SKM-1 treated with dmso at 0.1 percent for 144 hours (cell line): ENCODE measurements at regions not wholly inside any gene's neighbourhood (a gene's known extent, or its start where the extent isn't known, plus 50 kb on each side); places are given as distances from the start of the nearest gene placed in this dataset.
A peak's percentile ranks its signal among the peaks of the same experiment; 100 is the strongest.
"Not testable (repeated sequence)": the region's sequence is repeated elsewhere in the genome, so short reads cannot be mapped to it uniquely, and the experiment has no call there.

Experiments used
- DNase-seq: peaks from one replicate; lab custom pipeline; 2025; ENCODE audit not compliant: unreplicated experiment; lab: John Stamatoyannopoulos, UW

DNA sequence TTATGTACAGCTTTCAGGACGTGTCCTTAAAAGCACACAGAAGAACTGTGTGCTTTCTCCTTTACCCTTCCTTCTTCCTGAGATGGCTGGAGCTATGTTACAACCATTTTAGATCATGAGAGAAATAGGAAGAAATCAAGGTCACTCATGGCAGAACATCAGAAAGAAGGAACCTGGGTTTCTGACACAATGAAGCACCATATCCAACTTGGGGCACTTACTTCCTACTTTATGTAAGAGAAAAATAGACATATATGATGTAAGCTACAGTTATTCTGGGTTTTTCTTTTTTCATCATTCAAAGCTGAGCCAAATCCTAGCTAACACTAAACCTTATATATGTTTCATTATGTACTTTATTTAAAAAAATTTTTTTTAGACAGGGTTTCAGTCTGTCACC is 79.5 kb downstream of the FAM161A start:
- peak; percentile 74 for DNase-seq

DNA sequence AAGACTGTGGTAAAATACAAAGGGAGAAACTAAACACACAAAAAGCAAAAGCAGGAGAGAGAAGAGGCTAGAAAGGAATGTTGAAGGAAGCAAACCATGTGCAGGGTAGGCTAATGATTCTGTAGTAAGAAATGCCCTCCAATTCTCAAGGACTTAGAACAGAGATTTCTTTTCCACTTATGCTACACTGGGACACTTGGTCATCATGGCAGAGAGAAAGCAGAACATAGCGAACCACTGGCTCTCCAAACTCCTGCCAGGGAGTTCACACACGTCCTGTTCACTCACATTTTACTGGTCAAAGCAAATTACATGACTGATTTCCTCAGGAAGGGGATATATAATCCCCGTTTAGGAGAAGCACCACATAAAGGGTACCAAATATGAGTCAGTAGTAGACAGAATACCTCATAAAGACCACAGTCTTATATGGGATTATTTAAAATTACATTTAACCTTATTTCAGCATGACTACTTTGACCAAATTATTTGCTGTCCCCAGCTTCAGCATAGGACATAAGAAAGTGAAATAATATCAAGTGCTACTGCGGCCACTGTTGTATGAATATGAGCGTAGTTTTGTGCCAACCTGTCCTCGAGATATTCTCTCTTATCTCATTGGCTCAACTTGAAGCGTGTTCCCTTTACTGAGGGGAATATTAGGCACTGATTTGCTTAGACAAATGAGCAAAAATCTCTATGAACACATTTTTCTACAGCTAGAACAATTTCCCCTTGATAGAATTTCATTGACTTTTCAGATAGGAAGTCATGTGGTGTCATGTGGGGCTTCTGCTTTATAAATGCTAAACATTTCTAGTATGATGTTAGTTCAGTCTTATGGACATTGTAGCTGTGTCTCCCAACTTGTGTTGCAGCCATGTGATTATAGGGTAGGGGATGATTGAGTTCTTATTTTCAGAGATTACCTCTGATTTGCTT is 81.7 kb downstream of the FAM161A start:
- DNase-seq, result no peak

- no peak for DNase-seq
These were observed 83.1 kb downstream of the FAM161A start for GRCh38 chr2:61770746-61771145.

- DNase-seq, result no peak
These were observed 83.6 kb downstream of the FAM161A start for GRCh38 chr2:61770298-61770697.

GRCh38 chr2:61769093-61769675 is 84.7 kb downstream of the FAM161A start:
- no peak for DNase-seq

- peak; percentile 97 for DNase-seq
These were observed 89.6 kb downstream of the FAM161A start for GRCh38 chr2:61764035-61764800.

DNA sequence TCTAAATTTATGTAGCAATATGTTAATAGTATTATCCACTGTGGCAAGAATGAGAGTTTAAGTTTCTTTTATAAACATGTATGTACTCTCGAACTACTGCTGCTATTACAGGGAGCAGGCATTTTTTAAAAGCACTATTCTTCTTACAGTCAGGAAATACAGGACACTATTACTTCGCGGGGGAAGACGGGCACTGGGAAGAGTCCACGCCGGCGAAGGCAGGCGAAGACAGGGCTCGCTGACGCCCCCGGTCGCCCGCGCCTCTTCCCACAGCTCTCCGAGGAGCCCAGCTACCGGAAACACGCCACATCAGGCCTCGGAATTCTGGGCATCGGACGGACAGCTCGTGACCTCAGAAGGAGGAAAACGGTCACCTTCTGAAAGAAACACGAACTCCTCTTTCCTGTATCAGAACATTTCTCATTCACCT is 90.2 kb downstream of the FAM161A start:
- peak; percentile 59 for DNase-seq

DNA sequence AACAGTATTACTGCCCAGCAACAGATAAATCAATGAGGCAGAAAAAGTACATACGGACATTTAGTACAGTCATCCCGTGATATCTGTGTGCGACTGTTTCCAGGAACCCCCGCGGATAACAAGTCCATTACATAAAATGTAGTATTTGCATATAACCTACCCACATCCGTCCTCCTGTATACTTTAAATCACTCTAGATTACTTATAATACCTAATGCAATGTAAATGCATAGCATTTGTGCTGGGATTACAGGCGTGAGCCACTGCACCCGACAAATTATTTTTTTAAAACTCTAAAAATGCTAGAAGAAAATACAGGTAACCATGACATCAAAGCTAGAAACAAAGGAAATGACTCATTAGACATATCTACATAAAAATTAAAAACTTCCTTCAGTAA is 91.6 kb downstream of the FAM161A start:
- DNase-seq, result no peak

GRCh38 chr2:61759718-61760117 is 94.1 kb downstream of the FAM161A start:
- DNase-seq, result no peak

DNA sequence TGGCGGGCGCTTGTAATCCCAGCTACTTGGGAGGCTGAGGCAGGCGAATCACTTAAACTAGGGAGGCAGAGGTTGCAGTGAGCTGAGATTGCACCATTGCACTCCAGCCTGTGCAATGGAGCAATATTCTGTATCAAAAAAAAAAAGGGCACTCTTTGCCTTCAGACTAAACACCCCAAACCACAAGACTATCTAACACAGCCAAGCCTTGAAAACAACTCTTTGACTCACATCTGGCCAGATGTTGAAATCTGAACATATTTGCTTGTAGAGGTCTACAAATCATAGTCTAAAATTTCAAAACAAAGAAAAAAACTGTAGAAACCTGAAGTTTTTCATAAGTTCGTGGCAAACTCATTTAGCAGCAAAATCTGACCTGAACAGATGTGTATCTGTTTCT is 94.9 kb downstream of the FAM161A start:
- DNase-seq, result no peak

DNA sequence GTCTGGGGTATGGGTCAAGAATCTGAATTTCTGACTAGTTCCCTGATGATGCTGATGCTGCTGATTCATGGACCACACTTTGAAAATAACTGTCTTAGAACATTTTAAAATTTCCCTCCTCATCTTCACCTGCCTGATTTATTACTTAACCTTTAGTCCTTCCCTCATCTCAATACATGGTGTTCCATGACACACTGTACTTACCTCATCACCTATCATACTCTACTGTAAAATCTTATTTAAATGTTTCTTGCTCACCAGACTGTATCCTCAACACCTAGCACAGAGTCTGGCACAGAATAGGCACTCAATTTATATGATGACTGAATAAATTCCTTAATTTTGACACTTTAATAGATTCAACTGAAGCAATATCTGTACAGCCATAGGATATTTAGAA is 95.7 kb downstream of the FAM161A start:
- no peak for DNase-seq

DNA sequence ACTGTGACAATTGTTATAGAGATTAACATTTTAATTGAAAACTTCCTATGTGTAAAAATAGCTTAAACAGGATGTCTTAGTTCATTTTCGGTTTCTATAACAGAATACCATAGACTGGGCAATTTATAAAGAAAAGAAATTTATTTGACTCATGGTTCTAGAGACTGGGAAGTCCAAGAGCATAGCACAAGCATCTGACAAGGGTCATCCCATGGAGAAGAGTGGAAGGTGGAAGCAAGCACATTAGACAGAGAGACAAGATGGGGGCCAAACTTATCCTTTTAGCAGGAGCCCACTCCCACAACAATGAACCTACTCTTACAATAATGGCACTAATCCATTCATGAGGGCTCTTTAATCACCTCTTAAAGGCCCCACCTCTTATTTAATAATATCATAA is 100.3 kb downstream of the FAM161A start:
- DNase-seq, result no peak

DNA sequence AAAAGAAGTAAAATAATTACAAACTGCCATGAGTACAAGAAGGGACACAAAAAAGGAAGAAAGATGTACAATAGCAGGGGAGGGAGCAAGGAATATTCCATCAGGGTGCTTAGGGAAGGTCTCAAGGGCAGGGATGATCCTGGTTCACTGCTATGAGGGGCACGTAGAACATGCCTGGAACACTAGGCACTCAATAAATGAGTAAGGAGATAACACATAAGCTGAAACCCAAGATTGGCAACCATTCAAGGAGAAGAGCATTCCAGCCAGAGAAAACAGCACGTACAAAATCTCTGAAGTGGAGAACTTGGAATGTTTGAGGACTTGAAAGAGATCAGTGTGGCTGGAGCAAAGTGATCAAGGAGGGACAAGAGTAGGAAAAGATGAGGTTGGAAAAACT is 103.2 kb downstream of the FAM161A start:
- DNase-seq, result no peak

GRCh38 chr2:61742955-61743354 is 110.9 kb downstream of the FAM161A start:
- no peak for DNase-seq

DNA sequence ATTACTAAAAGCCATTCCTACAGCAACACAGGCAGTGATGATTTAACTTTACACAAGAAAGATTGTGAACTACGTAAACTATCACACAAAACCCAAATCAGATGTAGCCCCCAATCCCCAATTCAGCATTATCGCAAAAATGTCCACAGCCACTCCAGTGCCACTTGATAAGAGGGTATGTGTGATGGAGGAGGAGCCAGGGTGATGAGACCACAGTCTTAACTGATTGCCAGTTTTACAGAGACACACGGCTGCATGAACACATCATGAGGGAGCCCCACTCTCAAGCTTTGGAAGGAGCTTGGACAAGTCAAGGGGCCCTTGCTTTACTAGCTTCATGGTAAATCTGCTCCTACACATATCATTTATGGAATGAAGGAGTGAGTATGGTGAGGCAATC is 116.0 kb downstream of the FAM161A start:
- DNase-seq, result no peak

GRCh38 chr2:61736953-61737352 is 116.9 kb downstream of the FAM161A start:
- no peak for DNase-seq

DNA sequence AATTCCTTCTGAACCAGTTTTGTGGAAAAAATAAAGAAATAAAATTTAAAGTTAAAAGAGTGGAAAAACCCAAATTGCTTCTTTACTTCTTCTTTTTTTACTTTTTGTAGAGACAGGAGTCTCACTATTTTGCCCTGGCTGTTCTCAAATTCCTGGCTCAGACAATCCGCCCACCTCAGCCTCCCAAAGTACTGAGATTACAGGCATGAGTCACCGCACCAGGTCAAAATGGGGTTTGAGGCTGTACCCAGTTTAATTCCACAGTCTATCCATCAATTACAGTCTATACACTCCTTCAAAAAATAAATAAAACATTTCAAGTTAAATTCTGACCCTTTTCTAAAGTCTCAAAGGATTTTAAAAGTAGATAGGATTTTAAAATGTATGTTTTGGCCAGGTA is 120.3 kb downstream of the FAM161A start:
- DNase-seq, result no peak

GRCh38 chr2:61732787-61733186 is 121.1 kb downstream of the FAM161A start:
- no peak for DNase-seq

DNA sequence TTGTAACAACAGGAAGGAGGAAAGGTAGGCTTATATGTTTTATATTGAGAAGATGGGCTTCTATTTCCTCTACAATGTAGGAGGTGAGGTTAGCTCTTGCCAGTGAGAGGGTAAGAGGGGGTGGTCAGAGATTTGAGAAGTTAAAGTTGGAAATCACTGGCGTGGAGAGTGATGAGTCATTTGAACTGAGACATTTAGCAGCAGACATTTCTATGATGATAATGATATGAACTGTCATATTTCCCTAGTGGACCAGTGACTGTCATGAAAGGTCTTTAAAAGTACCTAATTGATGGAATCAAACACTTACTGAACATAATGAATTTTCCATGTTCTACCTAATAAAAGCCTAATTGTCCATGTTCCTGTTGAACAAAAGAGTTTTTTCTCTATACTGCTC is 126.1 kb downstream of the FAM161A start:
- no peak for DNase-seq

DNA sequence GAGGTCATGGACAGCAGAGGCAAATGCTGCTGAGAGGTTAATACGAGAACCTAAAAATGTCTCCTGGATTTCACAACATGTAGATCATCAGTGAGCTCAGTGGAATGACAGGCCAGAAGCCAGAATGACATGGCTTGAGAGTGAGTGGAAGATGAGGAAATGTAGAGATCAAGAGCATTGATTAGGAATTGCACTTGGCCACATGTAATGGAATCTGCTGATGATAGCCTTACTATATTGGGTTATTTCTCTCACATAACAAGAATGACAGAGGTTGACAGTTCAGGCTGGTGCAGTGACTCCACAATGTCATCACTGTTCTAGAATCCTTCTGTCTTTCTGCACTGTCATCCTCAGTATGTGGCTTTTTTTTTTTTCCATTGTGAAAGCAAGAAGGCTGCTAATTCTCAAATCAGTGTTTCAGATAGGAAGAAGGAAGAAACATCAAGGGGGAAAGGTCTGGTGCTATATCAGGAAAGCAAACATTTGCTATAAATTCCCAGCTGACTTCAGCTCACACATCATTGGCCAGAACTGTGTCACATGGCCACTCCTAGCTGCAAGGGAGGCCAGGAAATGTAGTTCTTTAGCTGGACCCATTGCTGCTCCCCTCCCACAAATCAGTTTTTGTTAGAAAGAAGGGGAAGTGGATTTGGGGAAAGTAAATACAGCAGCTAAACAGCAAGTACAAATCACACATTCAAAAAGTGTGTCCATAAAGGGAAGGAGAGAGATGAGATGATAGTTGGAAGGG is 127.2 kb downstream of the FAM161A start:
- DNase-seq, result no peak

DNA sequence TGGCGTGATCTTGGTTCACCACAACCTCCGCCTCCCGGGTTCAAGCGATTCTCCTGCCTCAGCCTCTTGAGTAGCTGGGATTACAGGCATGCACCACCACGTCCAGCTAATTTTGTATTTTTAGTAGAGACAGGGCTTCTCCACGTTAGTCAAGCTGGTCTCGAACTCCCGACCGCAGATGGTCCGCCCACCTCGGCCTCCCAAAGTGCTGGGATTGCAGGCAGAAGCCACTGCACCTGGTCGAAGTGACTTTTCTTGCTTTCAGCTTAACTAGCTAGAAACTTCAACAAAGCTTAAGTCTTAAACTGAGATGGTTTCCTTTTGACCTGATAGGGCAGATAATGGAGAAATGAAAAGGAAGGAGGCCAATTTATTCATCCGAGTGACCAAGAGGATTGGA is 130.5 kb downstream of the FAM161A start:
- not testable (repeated sequence) for DNase-seq
